Hematopoietic multipotent progenitor cell (in vitro differentiated cells): ENCODE measurements at regions not wholly inside any gene's neighbourhood (a gene's known extent, or its start where the extent isn't known, plus 50 kb on each side); places are given as distances from the start of the nearest gene placed in this dataset.
"Not testable (repeated sequence)": the region's sequence is repeated elsewhere in the genome, so short reads cannot be mapped to it uniquely, and the experiment has no call there.

Experiments used
- DNase-seq, 3 donors: peaks; one replicate each; pipeline ENCODE4 v3.0.0-alpha.2; 2011 to 2015; ENCODE audit warnings: low read depth in 2 of 3, low spot score in 2 of 3

DNA sequence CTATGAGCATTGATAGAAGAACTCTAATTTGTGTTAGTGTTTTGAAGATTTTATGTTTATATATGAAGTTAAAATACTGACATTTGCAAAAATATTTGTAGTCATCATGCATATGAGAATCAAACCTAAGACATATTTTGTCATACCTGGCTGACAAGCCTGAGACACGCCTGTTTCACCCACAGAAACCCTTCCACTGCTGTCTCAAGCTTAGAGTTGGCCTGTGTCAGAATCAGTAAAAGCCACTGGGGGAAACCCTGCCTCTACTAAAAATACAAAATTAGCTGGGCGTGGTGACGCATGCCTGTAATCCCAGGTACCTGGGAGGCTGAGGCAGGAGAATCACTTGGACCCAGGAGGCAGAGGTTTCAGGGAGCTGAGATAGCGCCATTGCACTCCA is 218.0 kb upstream of the C1QTNF3 start:
- not testable (repeated sequence) for DNase-seq

DNA sequence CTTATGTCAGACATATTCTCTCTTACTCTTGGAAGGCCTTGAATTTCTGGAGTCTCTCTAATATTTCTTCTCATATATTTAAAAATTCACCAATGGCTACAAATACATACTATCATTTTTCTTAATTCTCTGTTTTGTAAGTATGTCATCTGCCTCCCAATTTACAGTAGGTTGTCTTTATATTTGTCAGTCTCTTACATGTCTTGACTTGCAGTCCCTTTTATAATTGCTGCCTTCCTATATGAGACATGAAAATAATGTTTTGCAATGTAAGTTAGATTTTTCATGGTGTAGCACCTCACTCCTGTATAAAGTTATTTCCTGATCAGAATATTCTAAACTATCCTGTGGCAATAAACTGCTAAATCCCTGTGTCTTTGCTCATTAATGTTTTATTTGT is 223.1 kb upstream of the C1QTNF3 start:
- not testable (repeated sequence) for DNase-seq

- not testable (repeated sequence) for DNase-seq
Measured at GRCh38 chr5:34296759-34297158, 253.7 kb upstream of the C1QTNF3 start.

DNA sequence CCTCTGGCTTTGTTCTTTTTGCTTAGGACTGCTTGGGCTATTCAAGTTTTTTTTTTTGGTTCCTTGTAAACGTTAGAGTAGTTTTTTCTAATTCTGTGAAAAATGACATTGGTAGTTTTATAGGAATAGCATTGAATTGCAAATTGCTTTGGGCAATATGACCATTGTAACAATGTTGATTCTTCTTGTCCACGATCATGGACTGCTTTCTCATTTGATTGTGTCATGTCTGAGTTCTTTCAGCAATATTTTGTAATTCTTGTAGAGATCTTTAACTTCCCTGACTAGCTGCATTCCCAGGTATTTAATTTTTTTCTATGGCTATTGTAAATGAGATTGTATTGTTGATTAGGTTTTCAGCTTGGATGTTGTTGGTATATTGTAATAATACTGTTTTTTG is 286.2 kb upstream of the C1QTNF3 start:
- not testable (repeated sequence) for DNase-seq

DNA sequence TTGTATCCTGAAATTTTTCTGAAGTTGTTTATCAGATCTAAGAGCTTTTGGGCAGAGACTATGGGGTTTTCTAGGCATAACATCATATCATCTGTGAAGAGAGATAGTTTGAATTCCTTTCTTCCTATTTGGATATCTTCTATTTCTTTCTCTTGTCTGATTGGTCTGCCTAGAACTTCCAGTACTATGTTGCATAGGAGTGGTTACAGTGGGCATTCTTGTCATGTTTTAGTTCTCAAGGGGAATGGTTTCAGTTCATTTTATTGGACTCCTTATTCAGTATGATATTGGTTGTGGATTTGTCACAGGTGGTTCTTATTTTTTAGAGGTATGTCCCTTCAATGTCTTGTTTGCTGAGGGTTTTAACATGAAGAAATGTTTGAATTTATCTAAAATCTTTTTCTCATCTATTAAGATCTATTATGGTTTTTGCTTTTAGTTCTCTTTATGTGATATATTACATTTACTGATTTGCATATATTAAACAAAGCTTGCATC is 286.6 kb upstream of the C1QTNF3 start:
- DNase-seq, result not testable (repeated sequence)

GRCh38 chr5:34331928-34332454 is 289.0 kb upstream of the C1QTNF3 start:
- DNase-seq, result not testable (repeated sequence)

DNA sequence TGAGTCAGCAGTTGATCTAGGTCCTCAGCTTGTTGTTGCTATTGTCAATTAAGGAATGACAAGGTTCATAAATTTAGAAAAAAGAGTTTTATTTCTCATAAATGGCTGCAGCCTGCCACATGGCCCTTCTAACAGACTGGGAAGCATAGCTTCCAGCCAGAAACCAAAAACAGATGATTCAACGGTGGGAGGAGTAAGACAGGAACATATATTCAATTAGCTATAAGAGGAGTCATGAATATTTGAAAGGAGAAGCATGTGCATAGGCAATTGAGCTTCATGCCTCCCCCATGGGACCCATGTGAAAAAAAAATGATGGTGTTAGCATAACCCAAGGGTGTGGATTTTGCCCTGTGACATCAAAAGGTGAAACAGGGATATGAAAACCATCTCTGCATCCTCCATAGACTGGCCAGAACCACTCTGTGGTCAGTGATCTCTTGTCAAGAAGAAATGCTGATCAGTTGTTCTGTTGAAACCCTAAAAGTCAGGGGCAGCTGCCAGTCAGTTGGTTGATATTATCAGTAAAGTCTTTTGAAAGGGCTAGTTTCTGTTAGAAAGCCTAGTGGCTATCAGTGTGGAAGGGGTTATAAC is 296.5 kb upstream of the C1QTNF3 start:
- DNase-seq, result not testable (repeated sequence)

DNA sequence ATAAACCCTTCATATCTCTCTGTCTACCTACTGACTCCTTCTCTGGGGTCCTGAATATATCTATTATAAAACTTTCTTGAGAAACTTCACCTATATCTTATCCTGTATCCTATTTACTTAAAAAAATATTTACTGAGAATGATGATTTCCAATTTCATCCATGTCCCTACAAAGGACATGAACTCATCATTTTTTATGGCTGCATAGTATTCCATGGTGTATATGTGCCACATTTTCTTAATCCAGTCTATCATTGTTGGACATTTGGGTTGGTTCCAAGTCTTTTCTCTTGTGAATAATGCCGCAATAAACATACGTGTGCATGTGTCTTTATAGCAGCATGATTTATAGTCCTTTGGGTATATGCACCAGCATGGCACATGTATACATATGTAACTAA is 301.7 kb upstream of the RAI14 start:
- DNase-seq, result not testable (repeated sequence)

GRCh38 chr5:34371417-34371816 is 284.7 kb upstream of the RAI14 start:
- DNase-seq, result not testable (repeated sequence)

- DNase-seq, result not testable (repeated sequence)
Measured at GRCh38 chr5:34371817-34372216, 284.3 kb upstream of the RAI14 start.

DNA sequence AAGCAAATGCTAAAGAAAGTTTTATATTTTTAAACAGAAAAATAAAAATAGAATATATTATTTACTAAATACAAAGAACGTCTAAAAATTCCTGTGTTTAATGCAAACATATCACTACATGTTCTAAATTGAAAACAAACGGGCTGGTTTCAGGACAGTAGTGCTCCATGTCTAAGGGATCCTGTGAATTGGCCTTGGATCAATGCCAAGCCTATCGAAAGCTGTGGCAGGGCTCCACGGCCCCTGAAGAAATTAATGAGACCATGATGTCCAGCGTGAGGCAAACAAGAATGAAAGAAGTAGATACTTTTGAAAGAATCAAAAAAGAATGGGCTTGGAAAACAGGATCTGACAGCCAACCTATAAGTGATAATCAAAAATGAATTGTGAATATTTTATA is 283.4 kb upstream of the RAI14 start:
- DNase-seq, result not testable (repeated sequence)

DNA sequence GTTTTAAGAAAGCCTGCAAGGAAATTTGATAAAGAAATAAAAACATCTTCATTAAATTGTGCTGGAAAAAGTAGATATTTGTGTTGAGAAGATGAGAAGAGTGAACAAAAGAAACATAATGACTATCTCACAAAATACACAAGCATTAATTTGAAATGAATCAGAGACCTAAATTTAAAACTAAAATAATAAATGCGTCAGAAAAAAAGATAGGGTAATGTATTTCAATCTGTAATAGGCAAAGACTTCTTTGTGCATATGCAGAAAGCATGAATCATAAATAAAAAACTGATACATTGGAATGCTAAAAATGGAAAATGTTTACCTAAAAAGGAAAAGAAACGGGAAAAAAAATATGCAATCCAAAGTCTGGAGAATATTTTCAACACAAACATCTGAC is 278.5 kb upstream of the RAI14 start:
- not testable (repeated sequence) for DNase-seq

GRCh38 chr5:34378498-34378897 is 277.6 kb upstream of the RAI14 start:
- DNase-seq, result not testable (repeated sequence)

DNA sequence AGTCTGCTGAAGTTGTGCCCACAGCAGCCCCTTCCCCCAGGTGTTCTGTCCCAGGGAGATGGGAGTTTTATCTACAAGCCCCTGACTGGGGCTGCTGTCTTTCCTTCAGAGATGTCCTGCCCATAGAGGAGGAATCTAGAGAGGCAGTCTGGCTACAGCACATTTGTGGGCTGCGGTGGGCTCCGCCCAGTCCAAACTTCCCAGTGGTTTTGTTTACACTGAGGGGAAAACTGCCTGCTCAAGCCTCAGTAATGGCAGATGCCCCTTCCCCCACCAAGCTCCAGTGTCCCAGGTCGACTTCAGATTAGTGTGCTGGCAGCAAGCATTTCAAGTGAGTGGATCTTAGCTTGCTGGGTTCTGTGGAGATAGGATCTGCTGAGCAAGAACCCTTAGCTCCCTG is 267.4 kb upstream of the RAI14 start:
- not testable (repeated sequence) for DNase-seq

GRCh38 chr5:34409373-34409772 is 246.8 kb upstream of the RAI14 start:
- no peak for DNase-seq

DNA sequence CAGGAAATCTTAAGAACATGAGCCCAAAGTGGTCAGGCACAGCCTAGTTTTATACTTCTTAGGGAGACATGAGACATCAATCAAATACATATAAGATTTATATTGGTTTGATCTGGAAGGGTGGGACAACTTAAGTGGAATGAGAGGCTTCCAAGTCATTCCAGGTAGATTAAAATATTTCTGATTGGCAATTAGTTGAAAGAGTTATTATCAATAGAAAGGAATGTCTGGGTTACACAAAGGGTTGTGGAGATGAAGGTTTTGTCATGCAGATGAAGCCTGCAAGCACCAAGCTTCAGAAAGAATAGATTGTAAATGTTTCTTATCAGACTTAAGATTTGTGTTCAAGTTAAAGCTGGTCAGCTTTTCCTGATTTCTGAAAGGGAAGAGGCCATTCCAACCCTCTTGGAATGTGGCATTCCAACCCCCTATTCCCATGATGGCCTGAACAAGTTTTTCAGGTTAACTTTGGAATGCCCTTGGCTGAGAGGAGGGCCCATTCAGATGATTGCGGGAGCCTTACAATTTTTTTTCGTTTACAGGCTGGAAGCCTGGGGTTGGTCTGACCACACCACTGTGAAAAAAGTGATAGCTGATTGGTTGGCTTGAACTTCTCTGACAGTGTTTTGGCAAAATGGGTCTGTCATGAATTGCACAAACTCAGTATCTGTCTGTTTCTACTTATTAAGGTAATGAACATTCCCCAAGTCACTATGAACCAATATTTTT is 245.6 kb upstream of the RAI14 start:
- no peak for DNase-seq

DNA sequence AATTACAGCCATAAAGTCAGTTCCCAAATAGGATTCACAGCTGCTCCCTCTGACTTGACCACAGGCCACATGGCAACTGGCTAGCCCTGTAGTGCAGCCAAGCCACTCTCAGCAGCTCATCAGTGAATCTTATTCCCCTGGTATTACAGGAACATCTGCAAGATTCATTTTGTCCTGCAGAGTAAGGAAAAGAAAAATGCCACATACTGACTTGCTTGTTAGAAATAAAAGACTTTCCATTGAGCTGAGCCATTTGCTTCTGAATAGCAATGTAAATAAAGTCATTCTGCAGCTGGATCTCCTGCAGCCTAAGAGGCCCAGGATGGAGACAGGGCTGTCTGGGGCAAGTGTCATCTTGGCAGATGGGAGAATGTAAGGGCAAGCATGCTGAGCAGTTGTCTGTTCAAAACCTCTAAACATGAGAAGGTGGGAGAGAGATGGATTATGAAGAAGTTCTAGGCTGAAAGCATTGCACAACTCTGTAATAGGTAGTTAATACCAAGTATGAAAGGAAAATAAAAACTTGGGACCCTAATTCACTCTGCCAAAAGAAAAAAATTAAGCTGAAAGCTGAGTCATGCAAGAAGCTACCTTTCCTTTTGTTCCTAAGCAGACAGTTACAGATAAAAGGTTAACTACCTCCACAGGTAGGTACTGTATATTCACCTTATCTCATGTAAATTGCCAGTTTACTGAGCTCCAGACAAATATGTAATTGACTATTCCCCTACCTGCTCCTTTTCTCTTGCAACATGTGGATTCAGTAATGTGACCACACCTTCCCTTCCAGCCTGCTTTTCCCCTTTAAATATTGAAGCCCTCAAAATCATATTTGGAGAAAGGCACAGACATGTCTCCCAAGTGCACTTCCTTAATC is 244.4 kb upstream of the RAI14 start:
- DNase-seq, result no peak

DNA sequence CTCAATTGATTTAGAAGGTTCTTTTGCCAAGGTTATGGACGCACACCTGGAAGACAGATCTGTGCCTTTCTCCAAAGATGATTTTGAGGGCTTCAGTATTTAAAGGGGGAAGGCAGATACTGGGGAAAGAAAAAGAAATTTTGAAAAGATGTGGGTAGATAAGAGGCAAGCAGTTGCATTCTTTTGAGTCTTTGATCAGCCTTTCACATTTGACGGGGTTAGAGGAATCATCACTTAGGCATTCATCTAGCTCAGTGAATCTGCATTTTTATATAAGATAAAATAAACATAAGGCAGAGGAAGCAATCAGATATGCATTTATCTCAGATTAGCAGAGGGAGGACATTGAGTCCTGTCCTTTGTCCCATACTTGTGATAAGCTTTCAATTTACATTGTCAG is 243.4 kb upstream of the RAI14 start:
- DNase-seq, result no peak

DNA sequence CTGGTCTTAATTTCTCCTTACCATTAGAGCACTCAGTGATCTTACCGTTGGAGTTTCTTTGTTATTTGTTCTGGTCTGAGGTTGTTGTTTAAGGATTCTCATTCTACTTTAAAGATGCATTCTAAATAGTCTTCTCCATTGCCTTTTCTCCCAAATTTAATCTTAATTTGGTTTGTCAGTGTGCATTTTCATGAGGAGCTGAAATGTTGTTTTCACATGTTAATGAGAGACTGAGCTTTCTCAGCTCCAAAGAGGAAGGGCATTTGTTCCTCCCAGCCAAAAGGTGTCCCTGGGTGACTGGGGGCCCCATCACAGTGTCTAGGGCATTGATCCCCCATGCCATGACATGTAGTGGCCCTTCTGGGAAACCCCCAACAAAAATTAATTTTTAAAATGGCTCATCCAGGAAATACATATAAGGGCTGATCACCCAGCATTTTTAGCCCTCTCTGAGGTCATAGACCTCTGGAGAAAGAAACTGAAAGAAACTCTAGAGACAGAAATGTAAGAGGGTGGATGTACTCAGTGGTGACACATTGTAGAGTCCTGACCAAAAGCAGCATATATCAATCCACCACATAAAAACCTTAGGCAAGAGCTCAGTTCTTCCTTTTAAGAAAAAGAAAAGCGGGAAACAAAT is 240.4 kb upstream of the RAI14 start:
- no peak for DNase-seq

- no peak for DNase-seq
Measured at GRCh38 chr5:34416501-34417008, 239.6 kb upstream of the RAI14 start.
